EH (cell line): ENCODE measurements at regions not wholly inside any gene's neighbourhood (a gene's known extent, or its start where the extent isn't known, plus 50 kb on each side); places are given as distances from the start of the nearest gene placed in this dataset.

Experiments used
- DNase-seq: peaks from one replicate; pipeline ENCODE4 v3.0.0-alpha.2; 2015; ENCODE audit warnings: low read depth

GRCh38 chr12:125271892-125272291 is 206.7 kb downstream of the AACS start:
- no peak for DNase-seq

GRCh38 chr12:125272383-125272933 is 207.2 kb downstream of the AACS start:
- DNase-seq: no peak

- no peak for DNase-seq
Measured at GRCh38 chr12:125276567-125276966, 211.3 kb downstream of the AACS start.

GRCh38 chr12:125280482-125281377 is 215.5 kb downstream of the AACS start:
- DNase-seq: no peak

- DNase-seq: no peak
Measured at GRCh38 chr12:125282921-125283320, 217.7 kb downstream of the AACS start.

GRCh38 chr12:125283521-125283920 is 218.3 kb downstream of the AACS start:
- DNase-seq: no peak

- no peak for DNase-seq
Measured at GRCh38 chr12:125284087-125284486, 218.9 kb downstream of the AACS start.

GRCh38 chr12:125284945-125285685 is 219.9 kb downstream of the AACS start:
- no peak for DNase-seq

GRCh38 chr12:125286005-125286727 is 220.9 kb downstream of the AACS start:
- DNase-seq: no peak

GRCh38 chr12:125287155-125287847 is 222.1 kb downstream of the AACS start:
- no peak for DNase-seq

- DNase-seq: no peak
Measured at GRCh38 chr12:125288931-125289928, 224.0 kb downstream of the AACS start.

GRCh38 chr12:125289970-125290369 is 224.7 kb downstream of the AACS start:
- DNase-seq: no peak

- DNase-seq: no peak
Measured at GRCh38 chr12:125292700-125293099, 227.5 kb downstream of the AACS start.

- DNase-seq: no peak
Measured at GRCh38 chr12:125295550-125295949, 230.3 kb downstream of the AACS start.

- no peak for DNase-seq
Measured at GRCh38 chr12:125296701-125297100, 231.5 kb downstream of the AACS start.

GRCh38 chr12:125299840-125300239 is 234.6 kb downstream of the AACS start:
- DNase-seq: no peak

GRCh38 chr12:125300249-125300648 is 235.0 kb downstream of the AACS start:
- no peak for DNase-seq

- no peak for DNase-seq
Measured at GRCh38 chr12:125303337-125303736, 238.1 kb downstream of the AACS start.

- no peak for DNase-seq
Measured at GRCh38 chr12:125304029-125304428, 238.8 kb downstream of the AACS start.

GRCh38 chr12:125305231-125305630 is 240.0 kb downstream of the AACS start:
- no peak for DNase-seq
